BE2C (cell line): ENCODE measurements at regions not wholly inside any gene's neighbourhood (a gene's known extent, or its start where the extent isn't known, plus 50 kb on each side); places are given as distances from the start of the nearest gene placed in this dataset.

Experiments
- DNase-seq: peaks from one replicate; pipeline ENCODE4 v3.0.0-alpha.2; 2020
- H3K27me3 ChIP-seq: fragments of 250-450 bp; sonication (Bioruptor Pico); 2 replicates; pipeline ENCODE4 v1.5.1; 2020; ENCODE audit warnings: mild to moderate bottlenecking
- H3K36me3 ChIP-seq: fragments of 250-450 bp; sonication (Bioruptor Pico); 2 replicates; pipeline ENCODE4 v1.5.1; 2020; ENCODE audit warnings: mild to moderate bottlenecking
- H3K4me1 ChIP-seq: fragments of 250-450 bp; sonication (Bioruptor Pico); 2 replicates; pipeline ENCODE4 v1.5.1; 2020
- H3K4me3 ChIP-seq: 2 replicates; pipeline ENCODE4 v1.5.1; 2011; ENCODE audit warnings: low read depth, low read length
- H3K9me3 ChIP-seq: fragments of 250-450 bp; sonication (Bioruptor Pico); 2 replicates; pipeline ENCODE4 v1.5.1; 2020
- TF ChIP-seq, protein P1 (sequence below): IDR thresholded peaks from 2 replicates; pipeline ENCODE4 v1.5.1; 2012; ENCODE audit warnings: mild to moderate bottlenecking, low read depth, low read length

- H3K36me3 ChIP-seq = no peaks in the 10 kb centered on the region
- no peak for DNase-seq
- TF ChIP-seq, protein P1, sequence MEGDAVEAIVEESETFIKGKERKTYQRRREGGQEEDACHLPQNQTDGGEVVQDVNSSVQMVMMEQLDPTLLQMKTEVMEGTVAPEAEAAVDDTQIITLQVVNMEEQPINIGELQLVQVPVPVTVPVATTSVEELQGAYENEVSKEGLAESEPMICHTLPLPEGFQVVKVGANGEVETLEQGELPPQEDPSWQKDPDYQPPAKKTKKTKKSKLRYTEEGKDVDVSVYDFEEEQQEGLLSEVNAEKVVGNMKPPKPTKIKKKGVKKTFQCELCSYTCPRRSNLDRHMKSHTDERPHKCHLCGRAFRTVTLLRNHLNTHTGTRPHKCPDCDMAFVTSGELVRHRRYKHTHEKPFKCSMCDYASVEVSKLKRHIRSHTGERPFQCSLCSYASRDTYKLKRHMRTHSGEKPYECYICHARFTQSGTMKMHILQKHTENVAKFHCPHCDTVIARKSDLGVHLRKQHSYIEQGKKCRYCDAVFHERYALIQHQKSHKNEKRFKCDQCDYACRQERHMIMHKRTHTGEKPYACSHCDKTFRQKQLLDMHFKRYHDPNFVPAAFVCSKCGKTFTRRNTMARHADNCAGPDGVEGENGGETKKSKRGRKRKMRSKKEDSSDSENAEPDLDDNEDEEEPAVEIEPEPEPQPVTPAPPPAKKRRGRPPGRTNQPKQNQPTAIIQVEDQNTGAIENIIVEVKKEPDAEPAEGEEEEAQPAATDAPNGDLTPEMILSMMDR = no peak
- no peaks in the 10 kb centered on the region for H3K9me3 ChIP-seq
- no peak overlapping the region for H3K4me3 ChIP-seq
- no peaks in the 10 kb centered on the region for H3K27me3 ChIP-seq
- H3K4me1 ChIP-seq = no peaks in the 10 kb centered on the region
Measured at GRCh38 chr5:39870137-39870536, 445.4 kb upstream of the DAB2 start.

DNA sequence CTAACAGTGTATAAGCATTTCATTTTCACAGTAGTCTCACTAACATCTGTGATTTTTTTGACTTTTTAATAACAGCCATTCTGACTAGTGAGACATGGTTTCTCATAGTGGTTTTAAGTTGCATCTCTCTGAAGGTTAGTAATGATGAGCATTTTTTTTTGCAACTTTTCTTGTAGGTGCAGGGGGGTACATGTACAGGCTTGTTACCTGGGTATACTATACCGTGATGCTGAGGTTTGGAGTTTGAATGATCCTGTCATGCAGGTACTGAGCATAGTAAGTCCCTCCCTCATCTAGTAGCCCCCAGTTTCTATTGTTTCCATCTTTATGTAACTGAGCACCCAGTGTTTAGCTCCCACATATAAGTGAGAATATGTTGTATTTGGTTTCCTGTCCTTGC, 444.6 kb upstream of the DAB2 start:
- no peaks in the 10 kb centered on the region for H3K27me3 ChIP-seq
- H3K4me3 ChIP-seq = no peak overlapping the region
- no peaks in the 10 kb centered on the region for H3K4me1 ChIP-seq
- no peak for DNase-seq
- H3K36me3 ChIP-seq = no peaks in the 10 kb centered on the region
- no peaks in the 10 kb centered on the region for H3K9me3 ChIP-seq
- TF ChIP-seq, protein P1 = no peak

DNA sequence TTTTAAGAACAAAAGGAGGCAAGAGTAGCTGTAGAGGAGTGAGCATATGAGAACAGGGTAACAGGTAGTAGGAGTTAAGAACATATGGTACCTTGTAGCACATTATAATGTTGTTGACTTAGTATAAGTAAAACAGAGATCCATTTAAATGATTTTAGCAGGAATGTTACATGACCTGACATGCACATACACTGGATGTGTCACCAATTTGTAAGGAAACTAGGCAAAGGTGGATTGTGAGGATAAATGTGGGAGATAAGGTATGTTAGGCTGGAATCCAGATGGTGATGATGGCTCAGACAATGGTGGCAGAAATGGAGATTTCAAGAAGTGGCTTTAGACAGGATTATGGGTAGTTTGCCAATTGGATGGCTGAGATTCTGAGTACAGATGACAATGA, 443.1 kb upstream of the DAB2 start:
- H3K4me3 ChIP-seq = no peak overlapping the region
- DNase-seq = no peak
- no peaks in the 10 kb centered on the region for H3K9me3 ChIP-seq
- TF ChIP-seq, protein P1 = no peak
- H3K36me3 ChIP-seq = no peaks in the 10 kb centered on the region
- no peaks in the 10 kb centered on the region for H3K4me1 ChIP-seq
- H3K27me3 ChIP-seq = no peaks in the 10 kb centered on the region

GRCh38 chr5:39863926-39864552, 439.3 kb upstream of the DAB2 start:
- TF ChIP-seq, protein P1 = no peak

DNA sequence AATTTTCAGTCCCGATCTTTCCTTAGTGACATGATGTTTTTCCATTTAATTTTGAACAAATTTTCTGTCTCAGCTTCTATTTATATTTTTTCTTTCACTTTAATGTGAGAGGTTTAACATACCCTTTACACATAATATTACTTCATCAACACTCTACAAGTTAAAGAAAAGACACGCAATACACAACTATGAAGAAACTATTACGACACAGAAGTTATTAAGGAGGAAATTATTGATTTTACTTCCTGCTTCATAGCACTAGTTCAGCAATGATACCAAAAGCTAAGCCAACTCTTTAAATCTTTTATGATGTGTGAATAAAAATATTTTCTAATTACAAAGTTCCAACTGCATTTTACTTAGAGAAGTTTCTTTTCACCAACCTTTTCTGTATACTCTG, 432.3 kb upstream of the DAB2 start:
- no peak overlapping the region for H3K4me3 ChIP-seq
- no peak for DNase-seq

More at GRCh38 chr5:39863926-39864552, 439.3 kb upstream of the DAB2 start:
- Histone ChIP-seq H3K36me3 (no peaks in the 10 kb centered on the region), H3K9me3 (no peaks in the 10 kb centered on the region), H3K27me3 (no peaks in the 10 kb centered on the region), H3K4me3 (no peak overlapping the region), H3K4me1 (no peaks in the 10 kb centered on the region)
- no peak for DNase-seq

DNA sequence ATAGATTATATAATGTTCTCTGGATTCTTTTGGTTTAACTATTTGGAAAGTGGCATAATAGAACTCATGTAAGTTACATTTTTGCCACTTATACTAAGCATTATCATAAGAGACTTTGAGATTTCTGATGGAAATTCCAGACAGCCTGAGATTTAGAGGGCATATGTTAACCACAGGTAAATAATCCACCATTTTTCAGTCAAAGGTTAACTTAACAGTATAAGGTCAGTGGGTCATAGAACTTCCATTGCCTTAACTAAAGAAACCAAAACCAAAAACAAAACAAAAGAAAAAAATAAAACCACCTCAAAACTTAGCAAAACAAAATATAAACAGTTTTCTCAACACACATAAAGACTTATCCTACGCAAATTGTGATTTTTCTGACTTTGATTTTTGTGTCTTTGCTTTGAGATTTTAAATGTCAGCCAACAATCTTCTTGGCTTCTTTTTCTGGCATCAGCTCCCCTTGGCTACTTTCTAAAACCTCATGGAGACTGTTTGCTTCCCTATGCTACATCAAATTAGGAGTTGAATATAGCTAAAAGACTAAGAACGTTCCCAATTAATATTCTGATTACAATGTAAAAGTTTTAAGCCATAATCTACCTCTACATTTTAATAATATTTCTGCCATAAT, 430.1 kb upstream of the DAB2 start:
- Histone ChIP-seq H3K4me3 (no peak overlapping the region), H3K27me3 (no peaks in the 10 kb centered on the region), H3K4me1 (no peaks in the 10 kb centered on the region), H3K9me3 (no peaks in the 10 kb centered on the region), H3K36me3 (no peaks in the 10 kb centered on the region)
- no peak for DNase-seq
- TF ChIP-seq, protein P1 = no peak

More for the DNA sequence above, 432.3 kb upstream of the DAB2 start:
- Histone ChIP-seq H3K4me1 (no peaks in the 10 kb centered on the region), H3K27me3 (no peaks in the 10 kb centered on the region), H3K9me3 (no peaks in the 10 kb centered on the region), H3K36me3 (no peaks in the 10 kb centered on the region)
- TF ChIP-seq, protein P1 = no peak
